DND-41 (cell line): ENCODE measurements at regions not wholly inside any gene's neighbourhood (a gene's known extent, or its start where the extent isn't known, plus 50 kb on each side); places are given as distances from the start of the nearest gene placed in this dataset.

Experiments
- CTCF ChIP-seq: IDR thresholded peaks from 2 replicates; pipeline ENCODE4 v1.5.1; 2012; ENCODE audit warnings: borderline replicate concordance, low read length, moderate library complexity, mild to moderate bottlenecking; ENCODE audit not compliant: poor library complexity, severe bottlenecking; ENCODE audit errors: extremely low read depth
- EZH2 ChIP-seq: IDR thresholded peaks from 3 replicates; pipeline ENCODE4 v1.6.1; 2012; ENCODE audit warnings: borderline replicate concordance, low read depth, mild to moderate bottlenecking, moderate library complexity, low read length, inconsistent platforms; ENCODE audit not compliant: severe bottlenecking

- TF ChIP-seq CTCF (no peak), EZH2 (no peak)
These were observed 282.5 kb upstream of the KYNU start for GRCh38 chr2:142594935-142595334.
